Heart left ventricle (tissue), 16 donors: ENCODE measurements at regions not wholly inside any gene's neighbourhood (a gene's known extent, or its start where the extent isn't known, plus 50 kb on each side); places are given as distances from the start of the nearest gene placed in this dataset.

Source experiments
- ATAC-seq, 4 donors: fragments of 200-7000 bp; cut with Tn5 transposase; one replicate each; pipeline ENCODE4 v1.9.1; 2020 to 2022; ENCODE audit warnings: moderate library complexity in 4 of 4, mild to moderate bottlenecking in 3 of 4, moderate number of reproducible peaks in 1 of 4
- DNase-seq, 5 donors: peaks; one replicate each; pipeline ENCODE4 v3.0.0-alpha.2; 2020
- H3K27ac ChIP-seq, 12 donors: fragments of 200-600 bp; sonication (generic) in 4 of 12; one replicate each; pipeline versions ENCODE4 v1.5.0 to v1.8.0; 2016 to 2022; ENCODE audit warnings: mild to moderate bottlenecking in 2 of 12
- H3K27me3 ChIP-seq, 9 donors: fragments of 200-600 bp; sonication (generic) in 2 of 9; one replicate each; pipeline versions ENCODE4 v1.5.1 to v1.8.0; 2016 to 2022; ENCODE audit warnings: mild to moderate bottlenecking in 3 of 9
- H3K36me3 ChIP-seq, 9 donors: fragments of 200-600 bp; sonication (generic) in 2 of 9; one replicate each; pipeline versions ENCODE4 v1.5.0 to v1.8.0; 2018 to 2022; ENCODE audit warnings: mild to moderate bottlenecking in 2 of 9
- H3K4me1 ChIP-seq, 12 donors: fragments of 200-600 bp; sonication (generic) in 4 of 12; one replicate each; pipeline versions ENCODE4 v1.5.0 to v1.8.0; 2016 to 2022; ENCODE audit warnings: mild to moderate bottlenecking in 3 of 12
- H3K4me3 ChIP-seq, 12 donors: fragments of 200-600 bp; sonication (generic) in 4 of 12; one replicate each; pipeline versions ENCODE4 v1.5.0 to v1.8.0; 2017 to 2022; ENCODE audit warnings: mild to moderate bottlenecking in 9 of 12, moderate library complexity in 4 of 12
- H3K9me3 ChIP-seq, 12 donors: fragments of 200-600 bp; sonication (generic) in 4 of 12; one replicate each; pipeline versions ENCODE4 v1.5.0 to v1.8.0; 2016 to 2022; ENCODE audit warnings: mild to moderate bottlenecking in 1 of 12
- CTCF ChIP-seq, 12 donors: fragments of 200-600 bp; sonication (generic) in 4 of 12; IDR thresholded peaks; one replicate each; pipeline versions ENCODE4 v1.5.0 to v1.8.0; 2018 to 2022; ENCODE audit warnings: antibody characterized with exemption in 12 of 12, mild to moderate bottlenecking in 5 of 12
- POLR2A ChIP-seq, 2 donors: fragments of 450-650 bp; IDR thresholded peaks; one replicate each; pipeline ENCODE4 v1.6.1; 2017; ENCODE audit warnings: antibody characterized with exemption in 2 of 2, mild to moderate bottlenecking in 2 of 2, moderate library complexity in 2 of 2
- WGBS, 4 donors: extraction: QIAGEN DNeasy Blood & Tissue Kit in 2 of 4; methylation state at CpG; one replicate each; pipeline versions ENCODE4 v1.1.5 to v1.1.7; 2013 to 2018; 5-methylcytosine and 5-hydroxymethylcytosine counted together
- intact Hi-C, 10 donors: fragments of 100-400 bp; cut with DNase I; formaldehyde crosslinking; loops; one replicate each; pipeline versions ENCODE4 v1.11.1 to v1.14.2; 2022
- donor health status: ischemic (EF 13 %, LVEDD 7.1; RV severe dilation, severe dysfunction).
- donor health status: healthy with polysubstance abuse.
- donor health status: DM: no; HTN: yes; CAD: no.
- donor health status: DM: no; HTN: no; CAD: no.
- donor health status: ischemic (EF 25% LVEDD 6.9; RV normal size, moderate dysfunction).
- donor health status: ischemic (EF 25% LVEDD 5.7; RV mildly dilated, moderate dysfunction).
- donor health status: healthy.
- donor health status: DM: yes; HTN: yes; CAD: no.
- donor health status: ischemic (EF 35%, LVEDD 5.7; RV mildly dilated, moderate dysfunction).
- donor health status: nonischemic (EF 11% LVEDD 7.7; RV severe dilation, severe dysfunction).
- donor health status: DM: yes; HTN: yes; CAD: no.
- donor health status: PGD.
- donor health status: ischemic (EF 29% LVEDD 5.4; RV normal size, mild dysfunction).
- donor health status: nonischemic (EF 23%, LVEDD 6.1; RV moderate dilation, normal function).

- DNase-seq, result no peak
- TF ChIP-seq POLR2A (IDR thresholded peaks at IDR 0.05) (no peak), CTCF (IDR thresholded peaks at IDR 0.05) (no peak)
- H3K9me3 ChIP-seq, result no peaks in the 10 kb centered on the region
- no peak overlapping the region for H3K4me3 ChIP-seq
- H3K27me3 ChIP-seq, result no peaks in the 10 kb centered on the region
- no peak for ATAC-seq
- intact Hi-C loops, result no loop called here
- H3K36me3 ChIP-seq, result no peaks in the 10 kb centered on the region
- 91 to 95% (median 94%) methylated on average over 5 of the region's 5 CpGs for WGBS, 4 donors
- H3K4me1 ChIP-seq, result peaks cover 0 to 8% (median 2%) of the 10 kb centered on the region in 12 donors
- no peak overlapping the region for H3K27ac ChIP-seq
Measured at GRCh38 chr2:65557616-65558573, 125.5 kb upstream of the SPRED2 start.

GRCh38 chr2:65554765-65555591 is 122.6 kb upstream of the SPRED2 start:
- Histone ChIP-seq H3K27me3 (no peaks in the 10 kb centered on the region), H3K9me3 (no peaks in the 10 kb centered on the region), H3K4me1 (peaks cover 0 to 8% (median 2%) of the 10 kb centered on the region in 12 donors), H3K4me3 (no peak overlapping the region), H3K27ac (no peak overlapping the region), H3K36me3 (no peaks in the 10 kb centered on the region)
- TF ChIP-seq POLR2A (IDR thresholded peaks at IDR 0.05) (no peak), CTCF (IDR thresholded peaks at IDR 0.05) (no peak)
- no peak for DNase-seq
- intact Hi-C loops, result loop anchor here in 6 of 10 donors (5.0 kb wide), 3 partner anchors 113 to 288 kb away; no protein-coding TSS in a partner anchor
- ATAC-seq, result peak in 1 of 4 donors; percentile 14
- 68 to 72% (median 69%) methylated on average over 9 of the region's 9 CpGs for whole genome bisulfite sequencing, 4 donors

GRCh38 chr2:65553504-65554074 is 121.2 kb upstream of the SPRED2 start:
- Histone ChIP-seq H3K4me1 (peaks cover 0 to 8% (median 2%) of the 10 kb centered on the region in 12 donors), H3K27me3 (no peaks in the 10 kb centered on the region), H3K9me3 (no peaks in the 10 kb centered on the region), H3K4me3 (peak overlapping the region in 1 of 12 donors; percentile 14), H3K27ac (no peak overlapping the region), H3K36me3 (no peaks in the 10 kb centered on the region)
- WGBS, 4 donors, result 47 to 66% (median 63%) methylated on average over 10 of the region's 10 CpGs
- ATAC-seq (peak in 2 of 4 donors; percentile 17 to 33), DNase-seq (no peak)
- intact Hi-C loops, result loop anchor here (1.0 to 5.0 kb wide), 10 partner anchors 111 to 295 kb away; no protein-coding TSS in a partner anchor
- TF ChIP-seq POLR2A (IDR thresholded peaks at IDR 0.05) (no peak), CTCF (IDR thresholded peaks at IDR 0.05) (peak in 1 of 12 donors; percentile 7)
